K562 (cell line): ENCODE measurements at regions not wholly inside any gene's neighbourhood (a gene's known extent, or its start where the extent isn't known, plus 50 kb on each side); places are given as distances from the start of the nearest gene placed in this dataset.

Source experiments
- ATAC-seq: fragments of 200-7000 bp; cut with Tn5 transposase; 3 replicates; pipeline ENCODE4 v1.9.1; 2020; ENCODE audit warnings: moderate library complexity
- BruUV-seq: library from RNA; stranded (reverse); fragments of 400-500 nt; replicated peaks from 2 replicates; lab custom pipeline; 2021; lab: Mats Ljungman, UMichigan
- CTCF ChIA-PET: fragments of 300-600 bp; formaldehyde crosslinking; extraction: SDS; loops from one replicate; lab custom pipeline; 2021; ENCODE audit warnings: low intra/inter-chr PET ratio; lab: Yijun Ruan, JAX
- POLR2A ChIA-PET: fragments of 300-600, 350-650 bp; sonication (Branson Sonifier 250); formaldehyde crosslinking; extraction: SDS; loops from one replicate; lab custom pipeline; 2021; ENCODE audit warnings: antibody characterized with exemption, inconsistent platforms; lab: Yijun Ruan, JAX
- DNase-seq, 4 experiments: peaks; one replicate each; pipeline versions ENCODE4 v3.0.0 to v3.0.0-alpha.2; 2011 to 2018; ENCODE audit warnings: low spot score in 3 of 4, mixed read lengths in 3 of 4; ENCODE audit errors: extremely low read depth in 1 of 4
- FAIRE-seq: peaks from 2 replicates; lab custom pipeline; 2011; peaks lifted over from hg19 to GRCh38; lab: Jason Lieb, UNC
- H2AFZ ChIP-seq: 2 replicates; pipeline ENCODE4 v1.6.0; 2011; ENCODE audit warnings: low read depth, low read length, control low read depth, inconsistent platforms
- H3K27ac ChIP-seq: fragments of 200-600 bp; 3 replicates; pipeline ENCODE4 v1.8.0; 2011; ENCODE audit warnings: low read depth, mild to moderate bottlenecking, control low read depth, inconsistent platforms, low read length, moderate library complexity, mixed read lengths; ENCODE audit errors: extremely low read depth
- H3K27me3 ChIP-seq, 2 experiments: fragments of 300-600 bp in 1 of 2; 2 replicates in 1 of 2; 3 replicates in 1 of 2; pipeline versions ENCODE4 v1.6.0 to v1.8.0; 2011; ENCODE audit warnings: inconsistent platforms in 2 of 2, low read length in 2 of 2, mild to moderate bottlenecking in 1 of 2, mixed read lengths in 1 of 2, moderate library complexity in 1 of 2; ENCODE audit not compliant: control insufficient read depth in 2 of 2, insufficient read depth in 2 of 2
- H3K36me3 ChIP-seq: fragments of 300-600 bp; 3 replicates; pipeline ENCODE4 v1.8.0; 2011; ENCODE audit warnings: mild to moderate bottlenecking, low read length, inconsistent platforms; ENCODE audit not compliant: control insufficient read depth, insufficient read depth
- H3K4me1 ChIP-seq, 2 experiments: fragments of 200-600 bp in 1 of 2; replicated peaks in 1 of 2; 2 replicates in 1 of 2; 3 replicates in 1 of 2; pipeline versions ENCODE4 v1.5.1 to v1.8.0; 2011; ENCODE audit warnings: inconsistent platforms in 2 of 2, low read length in 2 of 2, mild to moderate bottlenecking in 1 of 2, mixed read lengths in 1 of 2, moderate library complexity in 1 of 2; ENCODE audit not compliant: control insufficient read depth in 2 of 2, insufficient read depth in 2 of 2
- H3K4me2 ChIP-seq: 2 replicates; pipeline ENCODE4 v1.6.1; 2011; ENCODE audit warnings: low read length, control low read depth, inconsistent platforms, mixed read lengths; ENCODE audit not compliant: insufficient read depth
- H3K4me3 ChIP-seq: fragments of 200-600 bp; sonication (generic), shearing (Covaris generic); 2 replicates; pipeline ENCODE4 v1.5.1; 2016; ENCODE audit warnings: control low read depth, inconsistent platforms
- H3K79me2 ChIP-seq: fragments of 200-600 bp; 3 replicates; pipeline ENCODE4 v1.8.0; 2011; ENCODE audit warnings: low read length, inconsistent platforms; ENCODE audit not compliant: control insufficient read depth, insufficient read depth
- H3K9ac ChIP-seq, 2 experiments: 2 replicates each; pipeline versions ENCODE4 v1.6.0 to v1.6.1; 2011; ENCODE audit warnings: low read depth in 2 of 2, low read length in 2 of 2, control low read depth in 1 of 2, inconsistent platforms in 1 of 2, mild to moderate bottlenecking in 1 of 2, mixed read lengths in 1 of 2; ENCODE audit not compliant: insufficient read depth in 1 of 2
- H3K9me1 ChIP-seq: one replicate; pipeline ENCODE4 v1.6.0; 2011; ENCODE audit warnings: inconsistent platforms, mild to moderate bottlenecking, low read length, moderate library complexity; ENCODE audit not compliant: control insufficient read depth, insufficient read depth
- H3K9me3 ChIP-seq: replicated peaks from 2 replicates; pipeline ENCODE4 v1.5.1; 2011; ENCODE audit warnings: low read depth, low read length, inconsistent platforms; ENCODE audit not compliant: control insufficient read depth, insufficient read depth
- H4K20me1 ChIP-seq: replicated peaks from 2 replicates; pipeline ENCODE4 v1.6.1; 2011; ENCODE audit warnings: low read length, inconsistent platforms, mixed read lengths; ENCODE audit not compliant: control insufficient read depth, insufficient read depth
- CHD1 ChIP-seq: fragments of 200-600 bp; sonication (generic); IDR thresholded peaks from one replicate; pipeline ENCODE4 v1.6.1; 2012; ENCODE audit warnings: mild to moderate bottlenecking, moderate library complexity, low read length, inconsistent platforms
- EHMT2 ChIP-seq: fragments of 450-650 bp; IDR thresholded peaks from 2 replicates; pipeline ENCODE4 v1.6.1; 2018; ENCODE audit warnings: antibody characterized with exemption
- FOXJ3 ChIP-seq: sonication (generic); formaldehyde crosslinking; IDR thresholded peaks from 2 replicates; pipeline ENCODE4 v1.4.0; 2020; ENCODE audit warnings: mild to moderate bottlenecking, missing genetic modification reagents
- HDAC3 ChIP-seq: fragments of 450-650 bp; IDR thresholded peaks from 2 replicates; pipeline ENCODE4 v1.6.1; 2018; ENCODE audit warnings: borderline replicate concordance, mild to moderate bottlenecking, moderate library complexity; ENCODE audit not compliant: partially characterized antibody
- NCOA2 ChIP-seq, 2 experiments: fragments of 450-650 bp; IDR thresholded peaks; 2 replicates each; pipeline ENCODE4 v1.6.1; 2018; ENCODE audit warnings: mild to moderate bottlenecking in 2 of 2, moderate library complexity in 1 of 2; ENCODE audit not compliant: partially characterized antibody in 2 of 2
- NCOA4 ChIP-seq: fragments of 450-650 bp; IDR thresholded peaks from 2 replicates; pipeline ENCODE4 v1.6.1; 2018; ENCODE audit warnings: mild to moderate bottlenecking; ENCODE audit not compliant: partially characterized antibody
- TAF15 ChIP-seq: fragments of 200-400 bp; formaldehyde crosslinking; IDR thresholded peaks from 2 replicates; pipeline ENCODE4 v1.6.1; 2017; ENCODE audit warnings: mild to moderate bottlenecking, low read depth, low read length, moderate library complexity
- ZKSCAN3 ChIP-seq: fragments of 250-450 bp; sonication (Bioruptor Pico); IDR thresholded peaks from 2 replicates; pipeline ENCODE4 v1.4.0; 2020
- ZNF184 ChIP-seq: sonication (generic); formaldehyde crosslinking; IDR thresholded peaks from 2 replicates; pipeline ENCODE4 v1.5.0; 2020; ENCODE audit warnings: missing genetic modification reagents
- WGBS: fragments of 100-300 bp; shearing (Covaris generic); methylation state at CpG from one replicate; pipeline ENCODE4 v1.1.6; 2016; ENCODE audit warnings: low coverage, mixed read lengths; ENCODE audit not compliant: insufficient coverage; ENCODE audit errors: missing lambda C conversion rate; 5-methylcytosine and 5-hydroxymethylcytosine counted together
- in situ Hi-C: fragments of 300-500 bp; cut with MboI; formaldehyde crosslinking; loops from 4 replicates; pipeline ENCODE4 v1.15.0; 2018; ENCODE audit warnings: inconsistent platforms, mixed read lengths
- intact Hi-C: fragments of 100-400 bp; cut with micrococcal nuclease; formaldehyde crosslinking; loops from 2 replicates; pipeline ENCODE4 v1.14.2; 2022
- TF ChIP-seq, protein P1 (sequence below): fragments of 450-650 bp; formaldehyde crosslinking; IDR thresholded peaks from 2 replicates; pipeline ENCODE4 v1.4.0; 2022; ENCODE audit warnings: missing genetic modification characterization
- TF ChIP-seq, protein P2 (sequence below): sonication (generic); formaldehyde crosslinking; IDR thresholded peaks from 2 replicates; pipeline ENCODE4 v1.8.1; 2023; ENCODE audit warnings: mild to moderate bottlenecking, missing genetic modification reagents
- TF ChIP-seq, protein P3 (sequence below): sonication (generic); formaldehyde crosslinking; IDR thresholded peaks from 2 replicates; pipeline ENCODE4 v1.8.1; 2022; ENCODE audit warnings: missing genetic modification reagents
- TF ChIP-seq, protein P4 (sequence below): fragments of 250-450 bp; sonication (Bioruptor Pico); IDR thresholded peaks from 2 replicates; pipeline ENCODE4 v1.4.0; 2020; ENCODE audit warnings: mild to moderate bottlenecking, moderate library complexity

DNA sequence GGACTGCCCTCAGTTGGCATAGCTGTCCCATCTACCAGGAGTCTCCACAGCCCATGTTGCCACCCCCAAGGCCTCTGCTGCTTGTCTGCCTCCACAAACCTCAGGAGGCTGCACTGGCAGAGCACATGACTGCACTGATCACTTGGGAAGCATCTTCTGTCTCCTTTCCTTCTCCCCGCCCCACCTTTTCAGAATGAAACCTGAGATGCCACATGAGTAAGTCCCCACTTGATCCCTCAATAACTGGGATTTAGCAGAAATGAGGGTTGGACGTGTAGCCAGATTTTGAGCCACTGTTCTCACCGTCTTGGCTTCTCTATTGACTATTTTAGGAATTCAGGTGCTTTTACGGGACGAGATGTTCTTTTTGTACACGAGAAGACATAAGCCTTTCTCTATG lies 328.4 kb downstream of the CDC5L start (continued):
- no peak for TF ChIP-seq ZKSCAN3 (CRISPR knock-in tag)
- TF ChIP-seq FOXJ3 (CRISPR knock-in tag), result no peak
- TF ChIP-seq NCOA4, result no peak
- no peak for TF ChIP-seq TAF15
- no peak for TF ChIP-seq ZNF184 (CRISPR knock-in tag)
- TF ChIP-seq NCOA2 (IDR thresholded peaks at IDR 0.05; ENCODE audit: partially characterized antibody in 2 of 2), result no peak
- TF ChIP-seq EHMT2, result no peak

DNA sequence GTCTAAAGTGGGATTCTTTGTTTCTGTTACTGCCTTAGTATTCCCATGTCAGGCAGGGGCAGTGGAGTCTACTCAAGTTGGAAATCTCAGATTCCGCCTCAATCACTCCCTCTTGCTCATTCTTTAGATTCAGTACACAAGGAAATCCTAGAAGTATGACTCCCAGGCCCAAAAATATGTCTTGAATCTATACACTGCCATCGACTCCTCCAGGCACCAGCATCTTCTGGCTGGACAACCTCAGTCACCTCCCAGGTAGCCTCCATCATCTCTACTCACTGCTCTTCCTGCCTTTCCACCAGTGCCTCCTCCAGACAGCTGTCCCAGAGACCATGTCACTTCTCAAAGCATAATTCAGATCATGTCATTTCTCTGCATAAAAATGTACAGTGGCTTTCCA lies 329.9 kb downstream of the CDC5L start:
- Histone ChIP-seq H3K27me3 (peaks cover 0 to 6% of the 10 kb centered on the region in 2 experiments; a peak in 2 of 5 replicates), H3K4me2 (no peak overlapping the region), H3K4me1 (no peaks in the 10 kb centered on the region), H3K79me2 (no peaks in the 10 kb centered on the region), H3K36me3 (no peaks in the 10 kb centered on the region), H3K9ac (no peak overlapping the region), H2AFZ (no peak overlapping the region), H3K9me1 (no peaks in the 10 kb centered on the region), H3K27ac (no peak overlapping the region), H4K20me1 (no peaks in the 10 kb centered on the region; the same call in 1 of the 2 replicates), H3K9me3 (no peaks in the 10 kb centered on the region), H3K4me3 (no peak overlapping the region)
- intact Hi-C loops (no loop called here), in situ Hi-C loops (no loop called here)
- ATAC-seq, result no peak
- 0% methylated on average over 2 of the region's 2 CpGs for WGBS
- DNase-seq, result no peak
- no TSS peak for BruUV-seq
- ChIA-PET CTCF (interaction anchor here (0.7 kb wide), 1 partner anchor 1196 kb away, joined by 3 read pairs; no protein-coding TSS in a partner anchor), POLR2A (no interaction called here)
- FAIRE-seq, result no peak
- TF ChIP-seq, protein P1, sequence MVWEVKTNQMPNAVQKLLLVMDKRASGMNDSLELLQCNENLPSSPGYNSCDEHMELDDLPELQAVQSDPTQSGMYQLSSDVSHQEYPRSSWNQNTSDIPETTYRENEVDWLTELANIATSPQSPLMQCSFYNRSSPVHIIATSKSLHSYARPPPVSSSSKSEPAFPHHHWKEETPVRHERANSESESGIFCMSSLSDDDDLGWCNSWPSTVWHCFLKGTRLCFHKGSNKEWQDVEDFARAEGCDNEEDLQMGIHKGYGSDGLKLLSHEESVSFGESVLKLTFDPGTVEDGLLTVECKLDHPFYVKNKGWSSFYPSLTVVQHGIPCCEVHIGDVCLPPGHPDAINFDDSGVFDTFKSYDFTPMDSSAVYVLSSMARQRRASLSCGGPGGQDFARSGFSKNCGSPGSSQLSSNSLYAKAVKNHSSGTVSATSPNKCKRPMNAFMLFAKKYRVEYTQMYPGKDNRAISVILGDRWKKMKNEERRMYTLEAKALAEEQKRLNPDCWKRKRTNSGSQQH, result no peak
- TF ChIP-seq CHD1 (no peak), HDAC3 (no peak)
- TF ChIP-seq, protein P2, sequence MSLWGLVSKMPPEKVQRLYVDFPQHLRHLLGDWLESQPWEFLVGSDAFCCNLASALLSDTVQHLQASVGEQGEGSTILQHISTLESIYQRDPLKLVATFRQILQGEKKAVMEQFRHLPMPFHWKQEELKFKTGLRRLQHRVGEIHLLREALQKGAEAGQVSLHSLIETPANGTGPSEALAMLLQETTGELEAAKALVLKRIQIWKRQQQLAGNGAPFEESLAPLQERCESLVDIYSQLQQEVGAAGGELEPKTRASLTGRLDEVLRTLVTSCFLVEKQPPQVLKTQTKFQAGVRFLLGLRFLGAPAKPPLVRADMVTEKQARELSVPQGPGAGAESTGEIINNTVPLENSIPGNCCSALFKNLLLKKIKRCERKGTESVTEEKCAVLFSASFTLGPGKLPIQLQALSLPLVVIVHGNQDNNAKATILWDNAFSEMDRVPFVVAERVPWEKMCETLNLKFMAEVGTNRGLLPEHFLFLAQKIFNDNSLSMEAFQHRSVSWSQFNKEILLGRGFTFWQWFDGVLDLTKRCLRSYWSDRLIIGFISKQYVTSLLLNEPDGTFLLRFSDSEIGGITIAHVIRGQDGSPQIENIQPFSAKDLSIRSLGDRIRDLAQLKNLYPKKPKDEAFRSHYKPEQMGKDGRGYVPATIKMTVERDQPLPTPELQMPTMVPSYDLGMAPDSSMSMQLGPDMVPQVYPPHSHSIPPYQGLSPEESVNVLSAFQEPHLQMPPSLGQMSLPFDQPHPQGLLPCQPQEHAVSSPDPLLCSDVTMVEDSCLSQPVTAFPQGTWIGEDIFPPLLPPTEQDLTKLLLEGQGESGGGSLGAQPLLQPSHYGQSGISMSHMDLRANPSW (CRISPR knock-in tag), result no peak
- TF ChIP-seq, protein P3, sequence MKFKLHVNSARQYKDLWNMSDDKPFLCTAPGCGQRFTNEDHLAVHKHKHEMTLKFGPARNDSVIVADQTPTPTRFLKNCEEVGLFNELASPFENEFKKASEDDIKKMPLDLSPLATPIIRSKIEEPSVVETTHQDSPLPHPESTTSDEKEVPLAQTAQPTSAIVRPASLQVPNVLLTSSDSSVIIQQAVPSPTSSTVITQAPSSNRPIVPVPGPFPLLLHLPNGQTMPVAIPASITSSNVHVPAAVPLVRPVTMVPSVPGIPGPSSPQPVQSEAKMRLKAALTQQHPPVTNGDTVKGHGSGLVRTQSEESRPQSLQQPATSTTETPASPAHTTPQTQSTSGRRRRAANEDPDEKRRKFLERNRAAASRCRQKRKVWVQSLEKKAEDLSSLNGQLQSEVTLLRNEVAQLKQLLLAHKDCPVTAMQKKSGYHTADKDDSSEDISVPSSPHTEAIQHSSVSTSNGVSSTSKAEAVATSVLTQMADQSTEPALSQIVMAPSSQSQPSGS (CRISPR knock-in tag), result no peak
- TF ChIP-seq, protein P4, sequence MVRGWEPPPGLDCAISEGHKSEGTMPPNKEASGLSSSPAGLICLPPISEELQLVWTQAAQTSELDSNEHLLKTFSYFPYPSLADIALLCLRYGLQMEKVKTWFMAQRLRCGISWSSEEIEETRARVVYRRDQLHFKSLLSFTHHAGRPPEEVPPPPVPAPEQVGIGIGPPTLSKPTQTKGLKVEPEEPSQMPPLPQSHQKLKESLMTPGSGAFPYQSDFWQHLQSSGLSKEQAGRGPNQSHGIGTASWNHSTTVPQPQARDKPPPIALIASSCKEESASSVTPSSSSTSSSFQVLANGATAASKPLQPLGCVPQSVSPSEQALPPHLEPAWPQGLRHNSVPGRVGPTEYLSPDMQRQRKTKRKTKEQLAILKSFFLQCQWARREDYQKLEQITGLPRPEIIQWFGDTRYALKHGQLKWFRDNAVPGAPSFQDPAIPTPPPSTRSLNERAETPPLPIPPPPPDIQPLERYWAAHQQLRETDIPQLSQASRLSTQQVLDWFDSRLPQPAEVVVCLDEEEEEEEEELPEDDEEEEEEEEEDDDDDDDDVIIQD (CRISPR knock-in tag), result no peak
